ENCODE measurements at regions not wholly inside any gene's neighbourhood (a gene's known extent, or its start where the extent isn't known, plus 50 kb on each side); places are given as distances from the start of the nearest gene placed in this dataset.

- DNase-seq (ENCODE audit: low read depth) = no peak
Measured at GRCh38 chr7:80984619-80985018, 65.8 kb upstream of the SEMA3C start.

- DNase-seq (ENCODE audit: low read depth) = no peak
Measured at GRCh38 chr7:80981405-80981804, 62.6 kb upstream of the SEMA3C start.

GRCh38 chr7:80977751-80978150, 58.9 kb upstream of the SEMA3C start:
- DNase-seq (ENCODE audit: low read depth) = no peak

- no peak for DNase-seq (ENCODE audit: low read depth)
Measured at GRCh38 chr7:80974396-80975358, 55.8 kb upstream of the SEMA3C start.

- no peak for DNase-seq (ENCODE audit: low read depth)
Measured at GRCh38 chr7:80971225-80971624, 52.4 kb upstream of the SEMA3C start.
